H1 (cell line): ENCODE measurements at regions not wholly inside any gene's neighbourhood (a gene's known extent, or its start where the extent isn't known, plus 50 kb on each side); places are given as distances from the start of the nearest gene placed in this dataset.

Experiments used
- ATF3 ChIP-seq: IDR thresholded peaks from 2 replicates; pipeline ENCODE4 v1.6.1; 2011; ENCODE audit warnings: low read depth, mild to moderate bottlenecking, low read length; ENCODE audit not compliant: insufficient read depth
- BACH1 ChIP-seq: IDR thresholded peaks from 2 replicates; pipeline ENCODE4 v1.6.1; 2012; ENCODE audit warnings: low read length, improper control_type of control experiment
- BCL11A ChIP-seq, 2 experiments: IDR thresholded peaks; one replicate each; pipeline ENCODE4 v1.6.1; 2011; ENCODE audit warnings: low read depth in 2 of 2, low read length in 2 of 2, mild to moderate bottlenecking in 2 of 2
- CBX5 ChIP-seq: fragments of 300-800, 300-1000 bp; sonication (generic); IDR thresholded peaks from 2 replicates; pipeline ENCODE4 v1.7.1; 2016; ENCODE audit warnings: antibody characterized with exemption, low read length, low read depth
- CHD7 ChIP-seq: fragments of 300-600 bp; sonication (generic); IDR thresholded peaks from 2 replicates; pipeline ENCODE4 v1.7.1; 2012; ENCODE audit warnings: low read length, moderate library complexity, mild to moderate bottlenecking, inconsistent platforms; ENCODE audit not compliant: insufficient replicate concordance
- KDM5A ChIP-seq: fragments of 200-600 bp; IDR thresholded peaks from 2 replicates; pipeline ENCODE4 v1.7.1; 2012; ENCODE audit warnings: mild to moderate bottlenecking, low read length, inconsistent platforms, mixed read lengths
- RAD21 ChIP-seq, 2 experiments: IDR thresholded peaks in 1 of 2; conservative IDR thresholded peaks in 1 of 2; 2 replicates each; pipeline ENCODE4 v1.6.1; 2011; ENCODE audit warnings: low read depth in 2 of 2, low read length in 2 of 2, improper control_type of control experiment in 1 of 2, inconsistent platforms in 1 of 2, mild to moderate bottlenecking in 1 of 2, moderate library complexity in 1 of 2
- RNF2 ChIP-seq: fragments of 200-900, 300-1000 bp; sonication (generic); IDR thresholded peaks from 2 replicates; pipeline ENCODE4 v1.7.1; 2016; ENCODE audit warnings: borderline replicate concordance, low read depth, mild to moderate bottlenecking, antibody characterized with exemption, low read length; ENCODE audit not compliant: poor library complexity, severe bottlenecking; ENCODE audit errors: missing control alignments
- TBP ChIP-seq: IDR thresholded peaks from 2 replicates; pipeline ENCODE4 v1.6.1; 2011; ENCODE audit warnings: low read depth, low read length, improper control_type of control experiment
- TEAD4 ChIP-seq: IDR thresholded peaks from 2 replicates; pipeline ENCODE4 v1.6.1; 2012; ENCODE audit warnings: low read depth, low read length, inconsistent platforms, mixed read lengths
- YY1 ChIP-seq: IDR thresholded peaks from 2 replicates; pipeline ENCODE4 v1.6.1; 2011; ENCODE audit warnings: low read depth, mild to moderate bottlenecking, low read length

- TF ChIP-seq CHD7 = no peak
- TF ChIP-seq TEAD4 = no peak
- TF ChIP-seq KDM5A = no peak
- TF ChIP-seq RNF2 = no peak
- no peak for TF ChIP-seq BCL11A (IDR thresholded peaks at IDR 0.05; ENCODE audit: low read depth in 2 of 2, low read length in 2 of 2)
- TF ChIP-seq YY1 = no peak
- no peak for TF ChIP-seq CBX5
- no peak for TF ChIP-seq TBP
- TF ChIP-seq ATF3 = no peak
- no peak for TF ChIP-seq BACH1
- TF ChIP-seq RAD21 (IDR thresholded peaks at IDR 0.05 in 1 of 2, conservative IDR thresholded peaks at IDR 0.05 in 1 of 2; ENCODE audit: low read depth in 2 of 2, low read length in 2 of 2) = no peak
Observed at GRCh38 chr10:130902471-130902870, 409.1 kb downstream of the TCERG1L start (continued).
